DOHH2 (cell line): ENCODE measurements at regions not wholly inside any gene's neighbourhood (a gene's known extent, or its start where the extent isn't known, plus 50 kb on each side); places are given as distances from the start of the nearest gene placed in this dataset.

Experiments used
- H3F3A ChIP-seq: fragments of 200-600 bp; sonication (generic), shearing (Covaris generic); 2 replicates; pipeline ENCODE4 v1.6.0; 2016; ENCODE audit warnings: antibody characterized with exemption, mild to moderate bottlenecking; ENCODE audit not compliant: control insufficient read depth, insufficient read depth
- H3K27ac ChIP-seq: fragments of 200-600 bp; sonication (generic); 2 replicates; pipeline ENCODE4 v1.5.1; 2014; ENCODE audit warnings: low read depth, mild to moderate bottlenecking, low read length, moderate library complexity
- H3K27me3 ChIP-seq: fragments of 200-600 bp; sonication (generic); 2 replicates; pipeline ENCODE4 v1.6.1; 2014; ENCODE audit warnings: mild to moderate bottlenecking, low read length, mixed read lengths; ENCODE audit not compliant: control insufficient read depth
- H3K36me3 ChIP-seq: fragments of 200-600 bp; sonication (generic); 2 replicates; pipeline ENCODE4 v1.6.1; 2014; ENCODE audit warnings: mild to moderate bottlenecking, low read length, moderate library complexity, mixed read lengths; ENCODE audit not compliant: control insufficient read depth
- H3K4me1 ChIP-seq: fragments of 200-600 bp; sonication (generic); 2 replicates; pipeline ENCODE4 v1.6.1; 2014; ENCODE audit warnings: mild to moderate bottlenecking, low read length, mixed read lengths; ENCODE audit not compliant: control insufficient read depth
- H3K4me2 ChIP-seq: fragments of 200-600 bp; sonication (generic); 2 replicates; pipeline ENCODE4 v1.6.0; 2014; ENCODE audit warnings: mild to moderate bottlenecking, low read length, moderate library complexity
- H3K4me3 ChIP-seq: fragments of 200-600 bp; sonication (generic); 2 replicates; pipeline ENCODE4 v1.5.1; 2014; ENCODE audit warnings: mild to moderate bottlenecking, low read length, mixed read lengths
- H3K79me2 ChIP-seq: fragments of 200-600 bp; sonication (generic); 2 replicates; pipeline ENCODE4 v1.6.1; 2014; ENCODE audit warnings: mild to moderate bottlenecking, low read length, mixed read lengths; ENCODE audit not compliant: control insufficient read depth
- H3K9me2 ChIP-seq: fragments of 200-600 bp; sonication (generic); replicated peaks from 2 replicates; pipeline ENCODE4 v1.6.1; 2014; ENCODE audit warnings: mild to moderate bottlenecking, low read length, mixed read lengths; ENCODE audit not compliant: control insufficient read depth
- H3K9me3 ChIP-seq: fragments of 200-600 bp; sonication (generic); 2 replicates; pipeline ENCODE4 v1.6.1; 2014; ENCODE audit warnings: antibody characterized with exemption, low read length, mixed read lengths; ENCODE audit not compliant: control insufficient read depth, insufficient read depth
- H4K20me1 ChIP-seq: fragments of 200-600 bp; sonication (generic); 2 replicates; pipeline ENCODE4 v1.6.0; 2014; ENCODE audit warnings: low read depth, mild to moderate bottlenecking, antibody characterized with exemption, low read length, moderate library complexity; ENCODE audit not compliant: control insufficient read depth, insufficient read depth
- CTCF ChIP-seq: fragments of 200-600 bp; sonication (generic); IDR thresholded peaks from one replicate; pipeline ENCODE4 v1.5.1; 2014; ENCODE audit warnings: antibody characterized with exemption, mild to moderate bottlenecking, low read depth, low read length; ENCODE audit not compliant: poor library complexity, severe bottlenecking
- EZH2phosphoT487 ChIP-seq: fragments of 200-600 bp; sonication (generic); IDR thresholded peaks from 2 replicates; pipeline ENCODE4 v1.6.1; 2017; ENCODE audit warnings: borderline replicate concordance, mild to moderate bottlenecking, antibody characterized with exemption, low read length, moderate library complexity, mixed read lengths

GRCh38 chr1:199685369-199685768, 342.1 kb upstream of the NR5A2 start:
- no peak overlapping the region for H3K4me2 ChIP-seq
- no peaks in the 10 kb centered on the region for H3K79me2 ChIP-seq
- no peaks in the 10 kb centered on the region for H4K20me1 ChIP-seq
- no peaks in the 10 kb centered on the region for H3K36me3 ChIP-seq
- peaks cover 3% of the 10 kb centered on the region; the same call in 1 of the 2 replicates for H3K4me1 ChIP-seq
- H3K4me3 ChIP-seq: no peak overlapping the region
- no peaks in the 10 kb centered on the region for H3K9me2 ChIP-seq
- H3F3A ChIP-seq: no peaks in the 10 kb centered on the region
- no peaks in the 10 kb centered on the region for H3K9me3 ChIP-seq
- peaks cover 19% of the 10 kb centered on the region for H3K27me3 ChIP-seq
- TF ChIP-seq EZH2phosphoT487: no peak
- no peak for TF ChIP-seq CTCF
- no peak overlapping the region for H3K27ac ChIP-seq

- Histone ChIP-seq H3K36me3 (no peaks in the 10 kb centered on the region), H3K27ac (no peak overlapping the region), H3K4me2 (no peak overlapping the region), H3K9me2 (no peaks in the 10 kb centered on the region), H3F3A (no peaks in the 10 kb centered on the region), H3K4me3 (no peak overlapping the region), H4K20me1 (no peaks in the 10 kb centered on the region), H3K79me2 (no peaks in the 10 kb centered on the region), H3K27me3 (peaks cover 19% of the 10 kb centered on the region), H3K4me1 (peaks cover 5% of the 10 kb centered on the region; the same call in 1 of the 2 replicates), H3K9me3 (no peaks in the 10 kb centered on the region)
- no peak for TF ChIP-seq CTCF
These were observed 340.2 kb upstream of the NR5A2 start for GRCh38 chr1:199687321-199687720.

GRCh38 chr1:199688133-199688676, 339.3 kb upstream of the NR5A2 start:
- H3K27me3 ChIP-seq: peaks cover 21% of the 10 kb centered on the region; the same call in 1 of the 2 replicates
- H3K4me2 ChIP-seq: no peak overlapping the region
- no peaks in the 10 kb centered on the region for H4K20me1 ChIP-seq
- TF ChIP-seq CTCF (no peak), EZH2phosphoT487 (no peak)
- H3K9me2 ChIP-seq: no peaks in the 10 kb centered on the region
- no peaks in the 10 kb centered on the region for H3K9me3 ChIP-seq
- no peaks in the 10 kb centered on the region for H3K36me3 ChIP-seq
- H3K4me1 ChIP-seq: peaks cover 5% of the 10 kb centered on the region; the same call in 1 of the 2 replicates
- no peaks in the 10 kb centered on the region for H3K79me2 ChIP-seq
- no peaks in the 10 kb centered on the region for H3F3A ChIP-seq
- H3K27ac ChIP-seq: no peak overlapping the region
- H3K4me3 ChIP-seq: no peak overlapping the region
